Hepatocyte (in vitro differentiated cells): ENCODE measurements at regions not wholly inside any gene's neighbourhood (a gene's known extent, or its start where the extent isn't known, plus 50 kb on each side); places are given as distances from the start of the nearest gene placed in this dataset.

ENCODE experiments used
- DNase-seq: peaks from one replicate; pipeline ENCODE4 v3.0.0-alpha.2; 2016; ENCODE audit warnings: low spot score
- H2AFZ ChIP-seq: fragments of 200-600 bp; sonication (generic); 2 replicates; pipeline ENCODE4 v1.6.0; 2016; ENCODE audit warnings: antibody characterized with exemption, mild to moderate bottlenecking
- H3K27ac ChIP-seq: fragments of 200-600 bp; sonication (generic); 2 replicates; pipeline ENCODE4 v1.5.1; 2016; ENCODE audit warnings: mild to moderate bottlenecking
- H3K27me3 ChIP-seq: fragments of 200-600 bp; sonication (generic); 2 replicates; pipeline ENCODE4 v1.6.1; 2016
- H3K36me3 ChIP-seq: fragments of 200-600 bp; sonication (generic); replicated peaks from 2 replicates; pipeline ENCODE4 v1.5.1; 2016; ENCODE audit warnings: low read depth; ENCODE audit not compliant: insufficient read depth
- H3K4me1 ChIP-seq: fragments of 200-600 bp; sonication (generic); 2 replicates; pipeline ENCODE4 v1.5.1; 2016; ENCODE audit warnings: mild to moderate bottlenecking, moderate library complexity; ENCODE audit not compliant: insufficient read depth
- H3K4me2 ChIP-seq: fragments of 200-600 bp; sonication (generic); 2 replicates; pipeline ENCODE4 v1.6.0; 2016
- H3K4me3 ChIP-seq: fragments of 200-600 bp; sonication (generic); 2 replicates; pipeline ENCODE4 v1.5.1; 2016; ENCODE audit warnings: mild to moderate bottlenecking
- H3K79me2 ChIP-seq: fragments of 200-600 bp; sonication (generic); 2 replicates; pipeline ENCODE4 v1.6.0; 2017; ENCODE audit warnings: mild to moderate bottlenecking
- H3K9me2 ChIP-seq: fragments of 200-600 bp; sonication (generic); replicated peaks from 2 replicates; pipeline ENCODE4 v1.6.0; 2017; ENCODE audit warnings: mild to moderate bottlenecking; ENCODE audit not compliant: insufficient read depth
- H3K9me3 ChIP-seq: fragments of 200-600 bp; sonication (generic); 2 replicates; pipeline ENCODE4 v1.5.1; 2016; ENCODE audit warnings: low read depth, mild to moderate bottlenecking
- H4K20me1 ChIP-seq: fragments of 200-600 bp; sonication (generic); 2 replicates; pipeline ENCODE4 v1.6.0; 2016; ENCODE audit warnings: mild to moderate bottlenecking; ENCODE audit not compliant: insufficient read depth, poor library complexity, severe bottlenecking
- CTCF ChIP-seq: fragments of 200-600 bp; sonication (generic); IDR thresholded peaks from 2 replicates; pipeline ENCODE4 v1.5.1; 2016; ENCODE audit warnings: antibody characterized with exemption, mild to moderate bottlenecking; ENCODE audit not compliant: poor library complexity
- EZH2 ChIP-seq: fragments of 200-600 bp; sonication (generic); IDR thresholded peaks from 2 replicates; pipeline ENCODE4 v1.6.1; 2016; ENCODE audit warnings: antibody characterized with exemption, mild to moderate bottlenecking, borderline replicate concordance
- EZH2phosphoT487 ChIP-seq: fragments of 200-600 bp; sonication (generic); IDR thresholded peaks from one replicate; pipeline ENCODE4 v1.6.1; 2018; ENCODE audit warnings: antibody characterized with exemption, mild to moderate bottlenecking, low read depth, moderate library complexity; ENCODE audit not compliant: unreplicated experiment, severe bottlenecking
- WGBS: methylation state at CpG from one replicate; pipeline ENCODE4 v1.1.6; 2016; ENCODE audit warnings: low lambda C conversion rate; ENCODE audit errors: missing lambda C conversion rate; 5-methylcytosine and 5-hydroxymethylcytosine counted together

GRCh38 chr1:108079440-108080025 is 114.6 kb upstream of the VAV3 start:
- H3K4me3 ChIP-seq: no peak overlapping the region
- no peak overlapping the region for H3K27ac ChIP-seq
- no peak overlapping the region for H2AFZ ChIP-seq
- TF ChIP-seq EZH2 (no peak), CTCF (no peak), EZH2phosphoT487 (no peak)
- no peak for DNase-seq
- no peaks in the 10 kb centered on the region for H3K36me3 ChIP-seq
- no peaks in the 10 kb centered on the region for H3K4me1 ChIP-seq
- 32% methylated on average over 5 of the region's 6 CpGs for WGBS
- H3K27me3 ChIP-seq: no peaks in the 10 kb centered on the region
- H3K9me3 ChIP-seq: no peaks in the 10 kb centered on the region
- no peaks in the 10 kb centered on the region for H4K20me1 ChIP-seq
- H3K9me2 ChIP-seq: no peaks in the 10 kb centered on the region
- no peak overlapping the region for H3K4me2 ChIP-seq
- H3K79me2 ChIP-seq: no peaks in the 10 kb centered on the region

GRCh38 chr1:108077991-108078390 is 113.0 kb upstream of the VAV3 start:
- WGBS: 89% methylated on average over 2 of the region's 2 CpGs
- Histone ChIP-seq H4K20me1 (no peaks in the 10 kb centered on the region), H2AFZ (no peak overlapping the region), H3K4me1 (no peaks in the 10 kb centered on the region), H3K4me2 (no peak overlapping the region), H3K27me3 (no peaks in the 10 kb centered on the region), H3K4me3 (no peak overlapping the region), H3K36me3 (no peaks in the 10 kb centered on the region), H3K79me2 (no peaks in the 10 kb centered on the region), H3K9me2 (no peaks in the 10 kb centered on the region), H3K9me3 (no peaks in the 10 kb centered on the region), H3K27ac (no peak overlapping the region)
- TF ChIP-seq CTCF (no peak), EZH2 (no peak), EZH2phosphoT487 (no peak)
- no peak for DNase-seq

GRCh38 chr1:108075055-108075454 is 110.1 kb upstream of the VAV3 start:
- no peak overlapping the region for H3K4me2 ChIP-seq
- WGBS: 92% methylated on average over 5 of the region's 5 CpGs

More at GRCh38 chr1:108075055-108075454, 110.1 kb upstream of the VAV3 start:
- no peak overlapping the region for H3K4me3 ChIP-seq
- no peaks in the 10 kb centered on the region for H3K27me3 ChIP-seq
- H3K79me2 ChIP-seq: no peaks in the 10 kb centered on the region
- H3K9me2 ChIP-seq: no peaks in the 10 kb centered on the region
- H2AFZ ChIP-seq: no peak overlapping the region
- TF ChIP-seq EZH2phosphoT487 (no peak), EZH2 (no peak), CTCF (no peak)
- H4K20me1 ChIP-seq: no peaks in the 10 kb centered on the region
- H3K27ac ChIP-seq: no peak overlapping the region
- no peak for DNase-seq
- no peaks in the 10 kb centered on the region for H3K36me3 ChIP-seq
- H3K4me1 ChIP-seq: no peaks in the 10 kb centered on the region
- H3K9me3 ChIP-seq: no peaks in the 10 kb centered on the region
